Keratinocyte (primary cell): ENCODE measurements at regions not wholly inside any gene's neighbourhood (a gene's known extent, or its start where the extent isn't known, plus 50 kb on each side); places are given as distances from the start of the nearest gene placed in this dataset.

ENCODE experiments used
- DNase-seq: peaks from one replicate; pipeline ENCODE4 v3.0.0-alpha.2; 2011; ENCODE audit warnings: low read depth, missing footprints, low spot score
- FAIRE-seq: peaks from 2 replicates; lab custom pipeline; 2011; peaks lifted over from hg19 to GRCh38; lab: Jason Lieb, UNC
- H2AFZ ChIP-seq: 2 replicates; pipeline ENCODE4 v1.6.0; 2012; ENCODE audit warnings: low read length, control low read depth, inconsistent platforms; ENCODE audit not compliant: control insufficient read depth
- H3K27ac ChIP-seq: 2 replicates; pipeline ENCODE4 v1.5.1; 2011; ENCODE audit warnings: low read length; ENCODE audit not compliant: control insufficient read depth, insufficient read depth
- H3K27me3 ChIP-seq: 3 replicates; pipeline ENCODE4 v1.6.0; 2011; ENCODE audit warnings: low read length; ENCODE audit not compliant: control insufficient read depth, insufficient read depth; ENCODE audit errors: extremely low read depth
- H3K36me3 ChIP-seq, 2 experiments: 2 replicates in 1 of 2; 3 replicates in 1 of 2; pipeline ENCODE4 v1.5.1; 2011; ENCODE audit warnings: low read length in 2 of 2, mild to moderate bottlenecking in 1 of 2; ENCODE audit not compliant: control insufficient read depth in 2 of 2, insufficient read depth in 2 of 2; ENCODE audit errors: extremely low read depth in 1 of 2
- H3K4me1 ChIP-seq: 3 replicates; pipeline ENCODE4 v1.5.1; 2011; ENCODE audit warnings: low read length; ENCODE audit not compliant: control insufficient read depth, insufficient read depth; ENCODE audit errors: extremely low read depth
- H3K4me2 ChIP-seq: 3 replicates; pipeline ENCODE4 v1.6.0; 2011; ENCODE audit warnings: low read depth, low read length; ENCODE audit not compliant: control insufficient read depth, insufficient read depth; ENCODE audit errors: extremely low read depth
- H3K4me3 ChIP-seq, 3 experiments: fragments of 200-600 bp in 1 of 3; sonication (generic) in 1 of 3; 2 replicates in 2 of 3; 3 replicates in 1 of 3; pipeline ENCODE4 v1.5.1; 2011 to 2016; ENCODE audit warnings: low read length in 3 of 3, mild to moderate bottlenecking in 3 of 3, control low read depth in 2 of 3, inconsistent platforms in 1 of 3, low read depth in 1 of 3, mixed read lengths in 1 of 3, mixed run types in 1 of 3, moderate library complexity in 1 of 3; ENCODE audit not compliant: control insufficient read depth in 2 of 3, insufficient read depth in 2 of 3; ENCODE audit errors: extremely low read depth in 1 of 3
- H3K79me2 ChIP-seq: 2 replicates; pipeline ENCODE4 v1.6.0; 2012; ENCODE audit warnings: low read length; ENCODE audit not compliant: control insufficient read depth, insufficient read depth
- H3K9ac ChIP-seq: 3 replicates; pipeline ENCODE4 v1.6.0; 2011; ENCODE audit warnings: low read length; ENCODE audit not compliant: control insufficient read depth, insufficient read depth; ENCODE audit errors: extremely low read depth
- H3K9me1 ChIP-seq: 3 replicates; pipeline ENCODE4 v1.6.0; 2011; ENCODE audit warnings: low read length; ENCODE audit not compliant: control insufficient read depth, insufficient read depth; ENCODE audit errors: extremely low read depth
- H3K9me3 ChIP-seq: 2 replicates; pipeline ENCODE4 v1.5.1; 2012; ENCODE audit warnings: low read depth, low read length; ENCODE audit not compliant: control insufficient read depth
- H4K20me1 ChIP-seq: 3 replicates; pipeline ENCODE4 v1.6.0; 2011; ENCODE audit warnings: low read length; ENCODE audit not compliant: control insufficient read depth, insufficient read depth; ENCODE audit errors: extremely low read depth
- CTCF ChIP-seq, 3 experiments: IDR thresholded peaks in 1 of 3; conservative IDR thresholded peaks in 1 of 3; optimal IDR thresholded peaks in 1 of 3; 2 replicates in 2 of 3; 3 replicates in 1 of 3; pipeline versions ENCODE3 to v1.5.1; 2011; ENCODE audit warnings: low read length in 3 of 3, mild to moderate bottlenecking in 3 of 3, moderate library complexity in 2 of 3, control low read depth in 1 of 3, inconsistent platforms in 1 of 3; ENCODE audit not compliant: insufficient read depth in 2 of 3; ENCODE audit errors: extremely low read depth in 1 of 3
- EZH2 ChIP-seq: IDR thresholded peaks from one replicate; pipeline ENCODE4 v1.6.1; 2012; ENCODE audit warnings: inconsistent platforms, mild to moderate bottlenecking, low read length, moderate library complexity
- dilution Hi-C: fragments of 300-500 bp; cut with MboI; formaldehyde crosslinking; loops from one replicate; pipeline ENCODE4 v1.7.0; 2020; ENCODE audit warnings: low sequenced_read_pairs; ENCODE audit not compliant: extremely low pct_ligation_motif_present

DNA sequence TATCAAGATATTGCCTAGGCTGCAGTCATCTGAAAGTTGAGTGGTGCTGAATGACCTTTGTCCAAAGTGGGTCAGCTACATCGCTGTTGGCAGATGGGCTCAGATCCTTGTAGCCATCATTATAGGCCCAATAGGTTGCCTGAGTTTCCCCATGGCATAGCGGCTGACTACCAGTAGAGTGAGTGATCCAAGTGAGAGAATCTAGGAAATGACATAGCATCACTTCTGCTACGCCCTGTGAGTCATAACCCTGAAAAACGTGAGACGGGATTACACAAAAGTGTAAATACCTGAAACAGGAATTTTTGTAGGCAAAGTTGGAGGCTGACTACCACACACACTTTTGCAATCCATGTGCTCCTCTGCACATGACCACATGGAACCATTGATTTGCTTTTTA, 273.3 kb downstream of the RPL10L start:
- Histone ChIP-seq H3K4me1 (no peaks in the 10 kb centered on the region), H3K79me2 (no peaks in the 10 kb centered on the region), H3K9ac (no peak overlapping the region), H3K9me3 (no peaks in the 10 kb centered on the region), H3K4me2 (no peak overlapping the region), H2AFZ (no peak overlapping the region), H3K27me3 (no peaks in the 10 kb centered on the region), H3K36me3 (no peaks in the 10 kb centered on the region), H3K9me1 (no peaks in the 10 kb centered on the region), H4K20me1 (no peaks in the 10 kb centered on the region), H3K27ac (no peak overlapping the region), H3K4me3 (no peak overlapping the region)
- TF ChIP-seq CTCF (optimal IDR thresholded peaks at IDR 0.05 in 1 of 3, IDR thresholded peaks at IDR 0.05 in 1 of 3, conservative IDR thresholded peaks at IDR 0.05 in 1 of 3; ENCODE audit: extremely low read depth in 1 of 3, insufficient read depth in 2 of 3, low read length in 3 of 3) (no peak), EZH2 (no peak)
- dilution Hi-C loops = no loop called here
- FAIRE-seq (no peak), DNase-seq (no peak)

- Histone ChIP-seq H3K36me3 (no peaks in the 10 kb centered on the region), H4K20me1 (no peaks in the 10 kb centered on the region), H3K27me3 (no peaks in the 10 kb centered on the region), H3K4me1 (no peaks in the 10 kb centered on the region), H3K4me2 (no peak overlapping the region), H3K9ac (no peak overlapping the region), H3K4me3 (no peak overlapping the region), H3K9me1 (no peaks in the 10 kb centered on the region), H3K9me3 (no peaks in the 10 kb centered on the region), H3K27ac (no peak overlapping the region), H2AFZ (no peak overlapping the region), H3K79me2 (no peaks in the 10 kb centered on the region)
- DNase-seq (no peak), FAIRE-seq (no peak)
- no peak for TF ChIP-seq CTCF (optimal IDR thresholded peaks at IDR 0.05 in 1 of 3, IDR thresholded peaks at IDR 0.05 in 1 of 3, conservative IDR thresholded peaks at IDR 0.05 in 1 of 3; ENCODE audit: extremely low read depth in 1 of 3, insufficient read depth in 2 of 3, low read length in 3 of 3)
- no peak for TF ChIP-seq EZH2
- dilution Hi-C loops = no loop called here
Measured at GRCh38 chr14:46377305-46377704, 274.3 kb downstream of the RPL10L start.
